K562 (cell line): ENCODE measurements at regions not wholly inside any gene's neighbourhood (a gene's known extent, or its start where the extent isn't known, plus 50 kb on each side); places are given as distances from the start of the nearest gene placed in this dataset.

Source experiments
- BHLHE40 ChIP-seq: IDR thresholded peaks from 2 replicates; pipeline ENCODE4 v1.6.1; 2011; ENCODE audit warnings: low read length, improper control_type of control experiment
- ELF4 ChIP-seq: fragments of 450-650 bp; formaldehyde crosslinking; IDR thresholded peaks from 2 replicates; pipeline ENCODE4 v1.4.0; 2022; ENCODE audit warnings: missing genetic modification characterization
- FOXA3 ChIP-seq, 2 experiments: fragments of 450-650 bp in 1 of 2; sonication (generic) in 1 of 2; formaldehyde crosslinking; IDR thresholded peaks in 1 of 2; conservative IDR thresholded peaks in 1 of 2; 2 replicates each; pipeline versions ENCODE4 v1.4.0 to v1.8.0; 2020 to 2022; ENCODE audit warnings: mild to moderate bottlenecking in 2 of 2, missing genetic modification reagents in 1 of 2
- FOXP1 ChIP-seq: sonication (generic); formaldehyde crosslinking; IDR thresholded peaks from 2 replicates; pipeline ENCODE4 v1.8.0; 2022; ENCODE audit warnings: mild to moderate bottlenecking, missing genetic modification reagents
- KAT8 ChIP-seq: fragments of 450-650 bp; IDR thresholded peaks from 2 replicates; pipeline ENCODE4 v1.6.1; 2016; ENCODE audit warnings: low read depth, mild to moderate bottlenecking
- KDM4B ChIP-seq, 2 experiments: fragments of 450-650 bp in 1 of 2; sonication (generic) in 1 of 2; IDR thresholded peaks; 2 replicates each; pipeline ENCODE4 v1.6.1; 2016 to 2017; ENCODE audit warnings: borderline replicate concordance in 2 of 2, antibody characterized with exemption in 1 of 2, low read depth in 1 of 2, mild to moderate bottlenecking in 1 of 2
- PHTF2 ChIP-seq: fragments of 250-450 bp; sonication (Bioruptor Pico); IDR thresholded peaks from 2 replicates; pipeline ENCODE4 v1.5.0; 2021; ENCODE audit warnings: mild to moderate bottlenecking
- POLR2AphosphoS5 ChIP-seq: IDR thresholded peaks from 2 replicates; pipeline ENCODE4 v1.6.1; 2011; ENCODE audit warnings: mild to moderate bottlenecking, low read depth, low read length, moderate library complexity; ENCODE audit not compliant: control insufficient read depth, insufficient read depth
- POLR3A ChIP-seq: IDR thresholded peaks from 2 replicates; pipeline ENCODE4 v1.6.1; 2011; ENCODE audit warnings: borderline replicate concordance, mild to moderate bottlenecking, moderate library complexity; ENCODE audit not compliant: insufficient read length, insufficient read depth; ENCODE audit errors: extremely low read depth
- RBFOX2 ChIP-seq: fragments of 200-400 bp; formaldehyde crosslinking; IDR thresholded peaks from 2 replicates; pipeline ENCODE4 v1.6.1; 2017; ENCODE audit warnings: low read depth, mild to moderate bottlenecking, low read length, moderate library complexity
- SAP30 ChIP-seq: fragments of 200-600 bp; sonication (generic); IDR thresholded peaks from 2 replicates; pipeline ENCODE4 v1.6.1; 2012; ENCODE audit warnings: borderline replicate concordance, low read depth, mild to moderate bottlenecking, moderate library complexity, low read length, control low read depth, inconsistent platforms; ENCODE audit not compliant: insufficient read depth, poor library complexity, severe bottlenecking
- TAF1 ChIP-seq: IDR thresholded peaks from 2 replicates; pipeline ENCODE4 v1.6.1; 2011; ENCODE audit warnings: mild to moderate bottlenecking, low read length, moderate library complexity; ENCODE audit not compliant: insufficient read depth, control insufficient read depth, severe bottlenecking; ENCODE audit errors: extremely low read depth
- TAL1 ChIP-seq: fragments of 450-650 bp; IDR thresholded peaks from 2 replicates; pipeline ENCODE4 v1.6.1; 2016; ENCODE audit warnings: mild to moderate bottlenecking
- TBL1XR1 ChIP-seq, 2 experiments: IDR thresholded peaks; 2 replicates each; pipeline ENCODE4 v1.6.1; 2012; ENCODE audit warnings: improper control_type of control experiment in 2 of 2, low read length in 2 of 2, mild to moderate bottlenecking in 1 of 2
- TEAD1 ChIP-seq, 2 experiments: fragments of 450-650 bp in 1 of 2; sonication (generic) in 1 of 2; formaldehyde crosslinking; IDR thresholded peaks; 2 replicates each; pipeline versions ENCODE4 v1.4.0 to v1.8.0; 2020 to 2022; ENCODE audit warnings: mild to moderate bottlenecking in 2 of 2, missing genetic modification reagents in 1 of 2
- TOE1 ChIP-seq, 2 experiments: fragments of 450-650 bp in 1 of 2; sonication (generic) in 1 of 2; formaldehyde crosslinking in 1 of 2; IDR thresholded peaks; 2 replicates each; pipeline versions ENCODE4 v1.7.1 to v1.8.0; 2016 to 2022; ENCODE audit warnings: borderline replicate concordance in 2 of 2, mild to moderate bottlenecking in 2 of 2, antibody characterized with exemption in 1 of 2, inconsistent platforms in 1 of 2, low read depth in 1 of 2, missing genetic modification reagents in 1 of 2, moderate library complexity in 1 of 2
- TF ChIP-seq, protein P1 (sequence below), 2 experiments: IDR thresholded peaks; 2 replicates each; pipeline ENCODE4 v1.6.1; 2012; ENCODE audit warnings: improper control_type of control experiment in 2 of 2, low read depth in 2 of 2, low read length in 2 of 2, borderline replicate concordance in 1 of 2
- TF ChIP-seq, protein P2 (sequence below): sonication (generic); formaldehyde crosslinking; IDR thresholded peaks from 2 replicates; pipeline ENCODE4 v1.8.0; 2022; ENCODE audit warnings: missing genetic modification reagents, mild to moderate bottlenecking, moderate library complexity, borderline replicate concordance
- TF ChIP-seq, protein P3 (sequence below), 2 experiments: fragments of 450-650 bp; conservative IDR thresholded peaks; 2 replicates each; pipeline ENCODE4 v1.6.1; 2017; ENCODE audit warnings: mild to moderate bottlenecking in 2 of 2, moderate library complexity in 2 of 2

DNA sequence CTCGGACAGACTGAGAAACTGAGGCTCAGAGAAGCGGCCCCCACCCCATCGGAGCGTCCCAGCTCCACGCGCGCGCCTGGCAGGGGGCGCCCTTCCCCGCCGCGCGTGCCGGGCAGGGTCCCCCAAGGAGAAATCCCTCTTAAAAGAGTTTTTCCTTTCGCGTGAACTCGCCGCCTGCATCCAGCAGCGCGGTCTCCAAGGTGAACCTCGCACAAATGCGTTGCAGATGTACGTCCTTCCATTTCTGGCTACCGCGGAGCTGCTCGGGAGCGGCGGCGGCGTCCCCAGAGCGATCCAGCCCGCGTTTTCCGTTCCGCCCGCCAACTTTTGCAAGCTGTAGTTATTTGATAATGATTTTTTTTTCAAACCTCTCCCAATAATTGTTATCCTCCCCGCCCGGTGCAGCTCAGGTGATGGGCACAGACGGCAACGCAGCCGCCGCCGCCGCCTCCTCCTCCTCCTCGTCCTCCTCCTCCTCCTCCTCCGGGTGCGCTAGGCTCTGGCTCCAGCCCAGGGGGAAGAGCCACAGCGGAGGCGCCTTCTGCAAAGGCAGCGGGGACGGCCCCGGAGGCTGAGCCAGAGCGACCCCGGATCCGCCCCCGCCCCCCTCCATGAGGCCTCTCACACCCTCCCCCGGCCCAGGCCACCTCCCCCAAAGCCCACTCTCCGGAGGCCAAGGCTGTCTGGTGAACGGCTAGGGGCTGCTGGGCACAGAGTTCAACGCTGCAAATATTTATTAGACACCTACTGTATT is 74.0 kb upstream of the CUX1 start (continued):
- no peak for TF ChIP-seq POLR2AphosphoS5
- no peak for TF ChIP-seq SAP30
- TF ChIP-seq, protein P1, sequence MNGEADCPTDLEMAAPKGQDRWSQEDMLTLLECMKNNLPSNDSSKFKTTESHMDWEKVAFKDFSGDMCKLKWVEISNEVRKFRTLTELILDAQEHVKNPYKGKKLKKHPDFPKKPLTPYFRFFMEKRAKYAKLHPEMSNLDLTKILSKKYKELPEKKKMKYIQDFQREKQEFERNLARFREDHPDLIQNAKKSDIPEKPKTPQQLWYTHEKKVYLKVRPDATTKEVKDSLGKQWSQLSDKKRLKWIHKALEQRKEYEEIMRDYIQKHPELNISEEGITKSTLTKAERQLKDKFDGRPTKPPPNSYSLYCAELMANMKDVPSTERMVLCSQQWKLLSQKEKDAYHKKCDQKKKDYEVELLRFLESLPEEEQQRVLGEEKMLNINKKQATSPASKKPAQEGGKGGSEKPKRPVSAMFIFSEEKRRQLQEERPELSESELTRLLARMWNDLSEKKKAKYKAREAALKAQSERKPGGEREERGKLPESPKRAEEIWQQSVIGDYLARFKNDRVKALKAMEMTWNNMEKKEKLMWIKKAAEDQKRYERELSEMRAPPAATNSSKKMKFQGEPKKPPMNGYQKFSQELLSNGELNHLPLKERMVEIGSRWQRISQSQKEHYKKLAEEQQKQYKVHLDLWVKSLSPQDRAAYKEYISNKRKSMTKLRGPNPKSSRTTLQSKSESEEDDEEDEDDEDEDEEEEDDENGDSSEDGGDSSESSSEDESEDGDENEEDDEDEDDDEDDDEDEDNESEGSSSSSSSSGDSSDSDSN (IDR thresholded peaks at IDR 0.05; ENCODE audit: borderline replicate concordance in 1 of 2, low read depth in 2 of 2, low read length in 2 of 2): peak in 1 of 2 experiments; percentile 52; a peak in 1 of 4 replicates
- TF ChIP-seq FOXA3 (CRISPR knock-in tag; conservative IDR thresholded peaks at IDR 0.05 in 1 of 2, IDR thresholded peaks at IDR 0.05 in 1 of 2): no peak
- no peak for TF ChIP-seq PHTF2 (CRISPR knock-in tag)
- TF ChIP-seq POLR3A: no peak
- TF ChIP-seq KAT8: no peak
- no peak for TF ChIP-seq ELF4 (CRISPR knock-in tag)
- no peak for TF ChIP-seq RBFOX2
- TF ChIP-seq, protein P2, sequence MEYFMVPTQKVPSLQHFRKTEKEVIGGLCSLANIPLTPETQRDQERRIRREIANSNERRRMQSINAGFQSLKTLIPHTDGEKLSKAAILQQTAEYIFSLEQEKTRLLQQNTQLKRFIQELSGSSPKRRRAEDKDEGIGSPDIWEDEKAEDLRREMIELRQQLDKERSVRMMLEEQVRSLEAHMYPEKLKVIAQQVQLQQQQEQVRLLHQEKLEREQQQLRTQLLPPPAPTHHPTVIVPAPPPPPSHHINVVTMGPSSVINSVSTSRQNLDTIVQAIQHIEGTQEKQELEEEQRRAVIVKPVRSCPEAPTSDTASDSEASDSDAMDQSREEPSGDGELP (CRISPR knock-in tag): peak; percentile 63; the same call in 1 of the 2 replicates
- no peak for TF ChIP-seq TEAD1 (CRISPR knock-in tag; IDR thresholded peaks at IDR 0.05)
- TF ChIP-seq TAF1: no peak
- TF ChIP-seq TAL1: peak; percentile 32; the same call in 1 of the 2 replicates
- peak in 1 of 2 experiments; percentile 27; a peak in 1 of 4 replicates for TF ChIP-seq KDM4B (IDR thresholded peaks at IDR 0.05; ENCODE audit: borderline replicate concordance in 2 of 2, low read depth in 1 of 2)
- TF ChIP-seq BHLHE40: no peak
- TF ChIP-seq TOE1 (IDR thresholded peaks at IDR 0.05; ENCODE audit: borderline replicate concordance): peak; percentile 88; the same call in 1 of the 2 replicates
- TF ChIP-seq TOE1 (CRISPR knock-in tag; IDR thresholded peaks at IDR 0.05; ENCODE audit: borderline replicate concordance, low read depth): no peak
- TF ChIP-seq, protein P3, sequence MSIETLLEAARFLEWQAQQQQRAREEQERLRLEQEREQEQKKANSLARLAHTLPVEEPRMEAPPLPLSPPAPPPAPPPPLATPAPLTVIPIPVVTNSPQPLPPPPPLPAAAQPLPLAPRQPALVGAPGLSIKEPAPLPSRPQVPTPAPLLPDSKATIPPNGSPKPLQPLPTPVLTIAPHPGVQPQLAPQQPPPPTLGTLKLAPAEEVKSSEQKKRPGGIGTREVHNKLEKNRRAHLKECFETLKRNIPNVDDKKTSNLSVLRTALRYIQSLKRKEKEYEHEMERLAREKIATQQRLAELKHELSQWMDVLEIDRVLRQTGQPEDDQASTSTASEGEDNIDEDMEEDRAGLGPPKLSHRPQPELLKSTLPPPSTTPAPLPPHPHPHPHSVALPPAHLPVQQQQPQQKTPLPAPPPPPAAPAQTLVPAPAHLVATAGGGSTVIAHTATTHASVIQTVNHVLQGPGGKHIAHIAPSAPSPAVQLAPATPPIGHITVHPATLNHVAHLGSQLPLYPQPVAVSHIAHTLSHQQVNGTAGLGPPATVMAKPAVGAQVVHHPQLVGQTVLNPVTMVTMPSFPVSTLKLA (conservative IDR thresholded peaks at IDR 0.05): peak; percentile 66 to 67; a peak in 3 of 4 replicates
- TF ChIP-seq FOXP1: no peak
- no peak for TF ChIP-seq TBL1XR1 (IDR thresholded peaks at IDR 0.05; ENCODE audit: low read length in 2 of 2)
